HEK293 (cell line): ENCODE measurements at regions not wholly inside any gene's neighbourhood (a gene's known extent, or its start where the extent isn't known, plus 50 kb on each side); places are given as distances from the start of the nearest gene placed in this dataset.

Experiments used
- ZBTB21 ChIP-seq: fragments of 450-650 bp; formaldehyde crosslinking; IDR thresholded peaks from 2 replicates; pipeline ENCODE4 v1.5.1; 2017; ENCODE audit warnings: missing biosample characterization, missing genetic modification characterization
- ZNF560 ChIP-seq: fragments of 450-650 bp; formaldehyde crosslinking; IDR thresholded peaks from 2 replicates; pipeline ENCODE4 v1.5.1; 2017; ENCODE audit warnings: missing biosample characterization, missing genetic modification characterization, borderline replicate concordance

DNA sequence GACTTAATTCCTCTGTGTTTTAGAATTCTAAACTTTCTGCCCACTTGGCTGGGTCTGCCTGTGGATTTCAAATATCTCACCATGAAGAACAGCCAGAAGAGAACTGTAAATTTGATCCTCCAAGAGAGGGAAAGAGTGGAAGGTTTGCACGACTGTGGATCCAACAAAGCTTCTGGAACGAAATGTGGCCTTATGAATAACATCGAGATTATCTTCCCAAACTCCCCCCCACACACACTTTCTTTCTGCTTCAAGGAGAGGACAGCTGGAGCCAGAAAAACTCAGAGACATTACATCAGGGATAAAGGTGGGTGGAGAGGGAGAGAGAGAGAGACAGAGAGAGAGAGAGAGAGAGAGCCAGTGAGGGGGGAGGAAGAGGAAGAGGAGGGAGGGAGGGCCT is 570.1 kb upstream of the MGMT start:
- TF ChIP-seq ZBTB21, result no peak
- no peak for TF ChIP-seq ZNF560
